GM10266 (cell line): ENCODE measurements at regions not wholly inside any gene's neighbourhood (a gene's known extent, or its start where the extent isn't known, plus 50 kb on each side); places are given as distances from the start of the nearest gene placed in this dataset.
"Not testable (repeated sequence)": the region's sequence is repeated elsewhere in the genome, so short reads cannot be mapped to it uniquely, and the experiment has no call there.

Experiments used
- DNase-seq: peaks from one replicate; pipeline ENCODE4 v3.0.0; 2012; ENCODE audit errors: extremely low spot score
- TF ChIP-seq, protein P1 (sequence below): IDR thresholded peaks from 2 replicates; pipeline ENCODE4 v1.5.1; 2012; ENCODE audit warnings: mild to moderate bottlenecking, low read depth; ENCODE audit not compliant: control insufficient read depth, insufficient read depth; ENCODE audit errors: missing control alignments

GRCh38 chr16:62276637-62277036 is 240.4 kb upstream of the CDH8 start:
- no peak for DNase-seq
- TF ChIP-seq, protein P1, sequence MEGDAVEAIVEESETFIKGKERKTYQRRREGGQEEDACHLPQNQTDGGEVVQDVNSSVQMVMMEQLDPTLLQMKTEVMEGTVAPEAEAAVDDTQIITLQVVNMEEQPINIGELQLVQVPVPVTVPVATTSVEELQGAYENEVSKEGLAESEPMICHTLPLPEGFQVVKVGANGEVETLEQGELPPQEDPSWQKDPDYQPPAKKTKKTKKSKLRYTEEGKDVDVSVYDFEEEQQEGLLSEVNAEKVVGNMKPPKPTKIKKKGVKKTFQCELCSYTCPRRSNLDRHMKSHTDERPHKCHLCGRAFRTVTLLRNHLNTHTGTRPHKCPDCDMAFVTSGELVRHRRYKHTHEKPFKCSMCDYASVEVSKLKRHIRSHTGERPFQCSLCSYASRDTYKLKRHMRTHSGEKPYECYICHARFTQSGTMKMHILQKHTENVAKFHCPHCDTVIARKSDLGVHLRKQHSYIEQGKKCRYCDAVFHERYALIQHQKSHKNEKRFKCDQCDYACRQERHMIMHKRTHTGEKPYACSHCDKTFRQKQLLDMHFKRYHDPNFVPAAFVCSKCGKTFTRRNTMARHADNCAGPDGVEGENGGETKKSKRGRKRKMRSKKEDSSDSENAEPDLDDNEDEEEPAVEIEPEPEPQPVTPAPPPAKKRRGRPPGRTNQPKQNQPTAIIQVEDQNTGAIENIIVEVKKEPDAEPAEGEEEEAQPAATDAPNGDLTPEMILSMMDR, result no peak

GRCh38 chr16:62272035-62272434 is 235.8 kb upstream of the CDH8 start:
- TF ChIP-seq, protein P1, result no peak
- DNase-seq, result no peak

GRCh38 chr16:62261760-62262159 is 225.5 kb upstream of the CDH8 start:
- DNase-seq, result no peak
- TF ChIP-seq, protein P1, result no peak

GRCh38 chr16:62258931-62259435 is 222.7 kb upstream of the CDH8 start:
- DNase-seq, result not testable (repeated sequence)

- no peak for DNase-seq
- TF ChIP-seq, protein P1, result no peak
Observed at GRCh38 chr16:62256406-62256805, 220.2 kb upstream of the CDH8 start.

GRCh38 chr16:62254847-62255246 is 218.6 kb upstream of the CDH8 start:
- DNase-seq, result no peak
- TF ChIP-seq, protein P1, result no peak

DNA sequence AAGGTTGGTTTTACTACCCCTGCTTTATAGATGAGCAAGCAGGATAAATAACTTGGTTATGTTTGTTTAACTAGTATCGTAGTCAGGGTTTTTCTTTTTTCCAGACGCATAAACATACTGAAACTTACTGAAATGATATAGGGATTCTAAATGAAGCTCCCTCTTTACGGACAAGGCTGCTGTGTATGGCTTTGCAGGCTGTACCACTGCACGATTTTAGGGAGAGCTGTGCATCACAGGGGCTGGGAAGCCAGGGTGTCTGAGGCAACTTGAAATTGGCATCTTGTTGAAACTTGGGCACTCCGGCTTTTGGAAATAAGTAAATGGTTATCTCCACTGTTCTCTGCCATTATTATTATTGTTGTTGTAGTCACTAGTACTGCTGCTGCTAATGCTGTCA is 218.1 kb upstream of the CDH8 start:
- TF ChIP-seq, protein P1, result no peak

GRCh38 chr16:62253966-62254365 is 217.7 kb upstream of the CDH8 start:
- no peak for DNase-seq
- TF ChIP-seq, protein P1, result no peak

More for the DNA sequence above, 218.1 kb upstream of the CDH8 start:
- no peak for DNase-seq
